Gastroesophageal sphincter (tissue), 3 donors: ENCODE measurements at regions not wholly inside any gene's neighbourhood (a gene's known extent, or its start where the extent isn't known, plus 50 kb on each side); places are given as distances from the start of the nearest gene placed in this dataset.

Experiments used
- EP300 ChIP-seq: sonication (generic); formaldehyde crosslinking; IDR thresholded peaks from one replicate; pipeline ENCODE4 v1.6.1; 2017; ENCODE audit warnings: antibody characterized with exemption, mild to moderate bottlenecking
- POLR2A ChIP-seq, 2 donors: fragments of 450-650 bp; IDR thresholded peaks; one replicate each; pipeline ENCODE4 v1.6.1; 2017; ENCODE audit warnings: antibody characterized with exemption in 2 of 2, mild to moderate bottlenecking in 2 of 2, moderate library complexity in 1 of 2
- TF ChIP-seq, protein P1 (sequence below), 4 experiments: fragments of 200-600 bp in 2 of 4; fragments of 450-650 bp in 2 of 4; sonication (generic) in 1 of 4; IDR thresholded peaks; one replicate each; pipeline ENCODE4 v1.5.1; 2017 to 2019; ENCODE audit warnings: antibody characterized with exemption in 4 of 4, mild to moderate bottlenecking in 2 of 4, moderate library complexity in 2 of 4

- TF ChIP-seq, protein P1, sequence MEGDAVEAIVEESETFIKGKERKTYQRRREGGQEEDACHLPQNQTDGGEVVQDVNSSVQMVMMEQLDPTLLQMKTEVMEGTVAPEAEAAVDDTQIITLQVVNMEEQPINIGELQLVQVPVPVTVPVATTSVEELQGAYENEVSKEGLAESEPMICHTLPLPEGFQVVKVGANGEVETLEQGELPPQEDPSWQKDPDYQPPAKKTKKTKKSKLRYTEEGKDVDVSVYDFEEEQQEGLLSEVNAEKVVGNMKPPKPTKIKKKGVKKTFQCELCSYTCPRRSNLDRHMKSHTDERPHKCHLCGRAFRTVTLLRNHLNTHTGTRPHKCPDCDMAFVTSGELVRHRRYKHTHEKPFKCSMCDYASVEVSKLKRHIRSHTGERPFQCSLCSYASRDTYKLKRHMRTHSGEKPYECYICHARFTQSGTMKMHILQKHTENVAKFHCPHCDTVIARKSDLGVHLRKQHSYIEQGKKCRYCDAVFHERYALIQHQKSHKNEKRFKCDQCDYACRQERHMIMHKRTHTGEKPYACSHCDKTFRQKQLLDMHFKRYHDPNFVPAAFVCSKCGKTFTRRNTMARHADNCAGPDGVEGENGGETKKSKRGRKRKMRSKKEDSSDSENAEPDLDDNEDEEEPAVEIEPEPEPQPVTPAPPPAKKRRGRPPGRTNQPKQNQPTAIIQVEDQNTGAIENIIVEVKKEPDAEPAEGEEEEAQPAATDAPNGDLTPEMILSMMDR (IDR thresholded peaks at IDR 0.05), result no peak
- TF ChIP-seq POLR2A (IDR thresholded peaks at IDR 0.05), result no peak
- no peak for TF ChIP-seq EP300
Measured at GRCh38 chr4:35252071-35252470, 992.2 kb downstream of the ARAP2 start.
